ENCODE measurements at regions not wholly inside any gene's neighbourhood (a gene's known extent, or its start where the extent isn't known, plus 50 kb on each side); places are given as distances from the start of the nearest gene placed in this dataset.

GRCh38 chr1:199671684-199672083 is 355.8 kb upstream of the NR5A2 start:
- TF ChIP-seq CTCF (IDR thresholded peaks at IDR 0.05; ENCODE audit: low read depth, low read length), result no peak
- no peak overlapping the region for H3K4me3 ChIP-seq (ENCODE audit: low read depth, low read length)
- in situ Hi-C loops (cut with HindIII; ENCODE audit: low sequenced_read_pairs), result no loop called here
- DNase-seq (ENCODE audit: low read depth, low spot score), result no peak

- no peak overlapping the region for H3K4me3 ChIP-seq (ENCODE audit: low read depth, low read length)
- no peak for TF ChIP-seq CTCF (IDR thresholded peaks at IDR 0.05; ENCODE audit: low read depth, low read length)
- in situ Hi-C loops (cut with HindIII; ENCODE audit: low sequenced_read_pairs), result no loop called here
- DNase-seq (ENCODE audit: low read depth, low spot score), result no peak
Observed at GRCh38 chr1:199675937-199676336, 351.6 kb upstream of the NR5A2 start.

GRCh38 chr1:199678771-199679170 is 348.7 kb upstream of the NR5A2 start:
- no peak for TF ChIP-seq CTCF (IDR thresholded peaks at IDR 0.05; ENCODE audit: low read depth, low read length)
- in situ Hi-C loops (cut with HindIII; ENCODE audit: low sequenced_read_pairs), result no loop called here
- no peak overlapping the region for H3K4me3 ChIP-seq (ENCODE audit: low read depth, low read length)
- DNase-seq (ENCODE audit: low read depth, low spot score), result no peak

GRCh38 chr1:199682081-199682480 is 345.4 kb upstream of the NR5A2 start:
- no peak overlapping the region for H3K4me3 ChIP-seq (ENCODE audit: low read depth, low read length)
- in situ Hi-C loops (cut with HindIII; ENCODE audit: low sequenced_read_pairs), result no loop called here
- DNase-seq (ENCODE audit: low read depth, low spot score), result no peak
- no peak for TF ChIP-seq CTCF (IDR thresholded peaks at IDR 0.05; ENCODE audit: low read depth, low read length)

- in situ Hi-C loops (cut with HindIII; ENCODE audit: low sequenced_read_pairs), result no loop called here
- H3K4me3 ChIP-seq (ENCODE audit: low read depth, low read length), result no peak overlapping the region
- peak; percentile 73 for DNase-seq (ENCODE audit: low read depth, low spot score)
- TF ChIP-seq CTCF (IDR thresholded peaks at IDR 0.05; ENCODE audit: low read depth, low read length), result peak; percentile 77
Observed at GRCh38 chr1:199684686-199685273, 342.7 kb upstream of the NR5A2 start.

- in situ Hi-C loops (cut with HindIII; ENCODE audit: low sequenced_read_pairs), result no loop called here
Observed at GRCh38 chr1:199685369-199685768, 342.1 kb upstream of the NR5A2 start.

More at GRCh38 chr1:199685369-199685768, 342.1 kb upstream of the NR5A2 start:
- no peak for TF ChIP-seq CTCF (IDR thresholded peaks at IDR 0.05; ENCODE audit: low read depth, low read length)
- peak; percentile 56 for DNase-seq (ENCODE audit: low read depth, low spot score)
- H3K4me3 ChIP-seq (ENCODE audit: low read depth, low read length), result no peak overlapping the region
